ENCODE measurements at regions not wholly inside any gene's neighbourhood (a gene's known extent, or its start where the extent isn't known, plus 50 kb on each side); places are given as distances from the start of the nearest gene placed in this dataset.

GRCh38 chr1:83617883-83618282, 381.0 kb downstream of the TTLL7 start:
- Histone ChIP-seq H3K27ac (no peak overlapping the region), H3K4me3 (no peak overlapping the region), H3K36me3 (no peaks in the 10 kb centered on the region), H3K27me3 (ENCODE audit: low read depth) (no peaks in the 10 kb centered on the region), H3K9me3 (no peaks in the 10 kb centered on the region), H3K4me1 (no peaks in the 10 kb centered on the region)
- no peak for TF ChIP-seq CTCF (IDR thresholded peaks at IDR 0.05)
- intact Hi-C loops (cut with DNase I): no loop called here
- no peak for DNase-seq
- no peak for ATAC-seq

GRCh38 chr1:83615370-83615769, 383.6 kb downstream of the TTLL7 start:
- DNase-seq (no peak), ATAC-seq (no peak)
- TF ChIP-seq CTCF (IDR thresholded peaks at IDR 0.05): no peak
- intact Hi-C loops (cut with DNase I): no loop called here
- Histone ChIP-seq H3K27ac (no peak overlapping the region), H3K36me3 (no peaks in the 10 kb centered on the region), H3K4me1 (no peaks in the 10 kb centered on the region), H3K27me3 (ENCODE audit: low read depth) (no peaks in the 10 kb centered on the region), H3K9me3 (no peaks in the 10 kb centered on the region), H3K4me3 (no peak overlapping the region)

- ATAC-seq: no peak
- no peak for TF ChIP-seq CTCF (IDR thresholded peaks at IDR 0.05)
These were observed 392.4 kb downstream of the TTLL7 start for GRCh38 chr1:83606416-83606955.

GRCh38 chr1:83596331-83596730, 402.6 kb downstream of the TTLL7 start:
- TF ChIP-seq CTCF (IDR thresholded peaks at IDR 0.05): no peak
- Histone ChIP-seq H3K4me3 (no peak overlapping the region), H3K36me3 (no peaks in the 10 kb centered on the region), H3K4me1 (no peaks in the 10 kb centered on the region), H3K27me3 (ENCODE audit: low read depth) (no peaks in the 10 kb centered on the region), H3K27ac (no peak overlapping the region), H3K9me3 (no peaks in the 10 kb centered on the region)
- DNase-seq (no peak), ATAC-seq (no peak)
- intact Hi-C loops (cut with DNase I): no loop called here

More at GRCh38 chr1:83606416-83606955, 392.4 kb downstream of the TTLL7 start:
- Histone ChIP-seq H3K27me3 (ENCODE audit: low read depth) (no peaks in the 10 kb centered on the region), H3K4me3 (no peak overlapping the region), H3K4me1 (no peaks in the 10 kb centered on the region), H3K36me3 (no peaks in the 10 kb centered on the region), H3K27ac (no peak overlapping the region), H3K9me3 (no peaks in the 10 kb centered on the region)
- no peak for DNase-seq
- intact Hi-C loops (cut with DNase I): no loop called here

- ATAC-seq (no peak), DNase-seq (no peak)
- no peaks in the 10 kb centered on the region for H3K9me3 ChIP-seq
- no peaks in the 10 kb centered on the region for H3K36me3 ChIP-seq
- no peaks in the 10 kb centered on the region for H3K4me1 ChIP-seq
- H3K27me3 ChIP-seq (ENCODE audit: low read depth): no peaks in the 10 kb centered on the region
- TF ChIP-seq CTCF (IDR thresholded peaks at IDR 0.05): no peak
- no peak overlapping the region for H3K27ac ChIP-seq
- no peak overlapping the region for H3K4me3 ChIP-seq
- intact Hi-C loops (cut with DNase I): no loop called here
These were observed 405.9 kb downstream of the TTLL7 start for GRCh38 chr1:83593073-83593472.

- intact Hi-C loops (cut with DNase I): no loop called here
- TF ChIP-seq CTCF (IDR thresholded peaks at IDR 0.05): no peak
- H3K36me3 ChIP-seq: no peaks in the 10 kb centered on the region
- DNase-seq (no peak), ATAC-seq (no peak)
- H3K4me3 ChIP-seq: no peak overlapping the region
- H3K4me1 ChIP-seq: no peaks in the 10 kb centered on the region
- H3K9me3 ChIP-seq: no peaks in the 10 kb centered on the region
- no peak overlapping the region for H3K27ac ChIP-seq
- no peaks in the 10 kb centered on the region for H3K27me3 ChIP-seq (ENCODE audit: low read depth)
These were observed 410.8 kb downstream of the TTLL7 start for GRCh38 chr1:83588140-83588539.
